Cardiac muscle cell (in vitro differentiated cells and primary cell): ENCODE measurements at regions not wholly inside any gene's neighbourhood (a gene's known extent, or its start where the extent isn't known, plus 50 kb on each side); places are given as distances from the start of the nearest gene placed in this dataset.

ENCODE experiments used
- DNase-seq, 2 donors: peaks; one replicate each; pipeline versions ENCODE4 v3.0.0 to v3.0.0-alpha.2; 2010 to 2017; ENCODE audit warnings: low read depth in 1 of 2, low spot score in 1 of 2
- H3K27ac ChIP-seq: fragments of 200-600 bp; sonication (generic); 2 replicates; pipeline ENCODE4 v1.5.1; 2016
- H3K27me3 ChIP-seq: fragments of 200-600 bp; sonication (generic); 2 replicates; pipeline ENCODE4 v1.6.0; 2016; ENCODE audit warnings: control low read depth
- H3K36me3 ChIP-seq: fragments of 200-600 bp; sonication (generic); 2 replicates; pipeline ENCODE4 v1.5.1; 2016; ENCODE audit warnings: control low read depth
- H3K4me1 ChIP-seq: fragments of 200-600 bp; sonication (generic); 2 replicates; pipeline ENCODE4 v1.8.1; 2017; ENCODE audit warnings: low read depth, mild to moderate bottlenecking, mixed run types
- H3K4me3 ChIP-seq: fragments of 200-600 bp; sonication (generic); 2 replicates; pipeline ENCODE4 v1.5.1; 2016; ENCODE audit warnings: mild to moderate bottlenecking
- H3K9me3 ChIP-seq: fragments of 200-600 bp; sonication (generic); 2 replicates; pipeline ENCODE4 v1.5.1; 2017; ENCODE audit warnings: low read depth, mild to moderate bottlenecking, control low read depth
- TF ChIP-seq, protein P1 (sequence below): IDR thresholded peaks from 2 replicates; pipeline ENCODE4 v1.5.1; 2012; ENCODE audit warnings: low read depth, mild to moderate bottlenecking, low read length

DNA sequence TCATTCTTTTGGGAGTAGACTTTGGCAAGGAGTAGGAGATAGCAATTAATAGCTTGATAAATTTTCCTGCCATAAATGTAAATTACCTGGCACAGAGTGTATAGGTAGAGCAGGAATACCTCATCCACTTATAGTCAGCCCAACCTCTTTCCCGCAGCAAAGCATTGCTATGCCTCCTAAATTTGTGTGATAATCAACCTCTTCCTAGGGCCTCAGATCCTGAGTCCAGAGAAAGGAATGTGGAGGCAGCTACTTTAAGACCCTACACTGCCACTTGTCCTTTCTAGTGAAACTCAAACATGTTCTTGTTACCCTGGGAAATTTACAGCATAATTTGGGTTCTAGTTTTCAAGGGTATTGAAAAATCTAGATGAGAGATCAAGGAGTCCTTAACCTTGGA is 919.0 kb downstream of the RAPGEF2 start:
- Histone ChIP-seq H3K27me3 (no peaks in the 10 kb centered on the region), H3K4me3 (no peak overlapping the region), H3K9me3 (no peaks in the 10 kb centered on the region), H3K36me3 (no peaks in the 10 kb centered on the region), H3K4me1 (no peaks in the 10 kb centered on the region), H3K27ac (no peak overlapping the region)
- DNase-seq = no peak
- TF ChIP-seq, protein P1, sequence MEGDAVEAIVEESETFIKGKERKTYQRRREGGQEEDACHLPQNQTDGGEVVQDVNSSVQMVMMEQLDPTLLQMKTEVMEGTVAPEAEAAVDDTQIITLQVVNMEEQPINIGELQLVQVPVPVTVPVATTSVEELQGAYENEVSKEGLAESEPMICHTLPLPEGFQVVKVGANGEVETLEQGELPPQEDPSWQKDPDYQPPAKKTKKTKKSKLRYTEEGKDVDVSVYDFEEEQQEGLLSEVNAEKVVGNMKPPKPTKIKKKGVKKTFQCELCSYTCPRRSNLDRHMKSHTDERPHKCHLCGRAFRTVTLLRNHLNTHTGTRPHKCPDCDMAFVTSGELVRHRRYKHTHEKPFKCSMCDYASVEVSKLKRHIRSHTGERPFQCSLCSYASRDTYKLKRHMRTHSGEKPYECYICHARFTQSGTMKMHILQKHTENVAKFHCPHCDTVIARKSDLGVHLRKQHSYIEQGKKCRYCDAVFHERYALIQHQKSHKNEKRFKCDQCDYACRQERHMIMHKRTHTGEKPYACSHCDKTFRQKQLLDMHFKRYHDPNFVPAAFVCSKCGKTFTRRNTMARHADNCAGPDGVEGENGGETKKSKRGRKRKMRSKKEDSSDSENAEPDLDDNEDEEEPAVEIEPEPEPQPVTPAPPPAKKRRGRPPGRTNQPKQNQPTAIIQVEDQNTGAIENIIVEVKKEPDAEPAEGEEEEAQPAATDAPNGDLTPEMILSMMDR = no peak

DNA sequence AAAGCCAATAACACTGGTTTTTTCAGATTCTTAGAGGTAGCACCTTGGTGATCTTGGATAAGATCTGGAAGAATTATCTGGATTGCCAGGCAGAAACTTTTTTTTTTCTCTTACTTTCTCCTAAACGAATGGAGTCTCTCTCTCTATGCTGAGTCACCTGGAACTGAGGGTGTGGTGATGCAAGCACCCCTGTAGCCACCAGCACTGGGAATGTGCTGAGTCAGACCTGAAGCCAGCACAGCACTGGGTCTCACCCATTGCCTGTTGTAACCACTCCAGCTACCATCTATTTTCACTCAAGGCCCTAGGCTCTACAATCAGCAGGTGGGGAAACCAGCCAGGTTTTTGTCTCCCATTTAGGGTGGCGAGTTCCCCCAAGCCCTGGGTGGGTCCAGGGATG is 923.8 kb downstream of the RAPGEF2 start:
- no peaks in the 10 kb centered on the region for H3K27me3 ChIP-seq
- H3K4me1 ChIP-seq = no peaks in the 10 kb centered on the region
- DNase-seq = peak; percentile 0 to 4
- H3K9me3 ChIP-seq = no peaks in the 10 kb centered on the region
- TF ChIP-seq, protein P1 = no peak
- no peak overlapping the region for H3K27ac ChIP-seq
- no peaks in the 10 kb centered on the region for H3K36me3 ChIP-seq
- H3K4me3 ChIP-seq = no peak overlapping the region

DNA sequence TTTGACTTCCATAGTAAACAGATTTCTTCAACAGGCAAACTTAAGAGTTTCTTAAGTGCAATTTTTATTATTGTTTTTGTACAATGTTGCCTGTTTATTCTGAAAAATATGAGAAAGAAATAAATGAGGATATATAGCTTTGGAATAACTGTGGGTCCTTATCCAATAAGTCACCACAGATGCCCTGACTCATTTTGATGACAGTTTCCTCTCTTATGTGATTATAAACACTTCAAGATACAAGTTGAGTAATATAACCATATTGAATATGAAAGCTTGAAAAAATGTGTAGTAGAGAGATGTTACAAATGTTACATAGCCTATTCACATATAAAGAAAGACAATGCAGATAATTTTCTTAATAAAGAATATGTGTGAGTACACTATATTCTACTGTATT is 931.6 kb downstream of the RAPGEF2 start:
- no peaks in the 10 kb centered on the region for H3K4me1 ChIP-seq
- H3K36me3 ChIP-seq = no peaks in the 10 kb centered on the region
- no peak for DNase-seq
- H3K4me3 ChIP-seq = no peak overlapping the region
- no peaks in the 10 kb centered on the region for H3K9me3 ChIP-seq
- TF ChIP-seq, protein P1 = no peak
- H3K27me3 ChIP-seq = no peaks in the 10 kb centered on the region
- no peak overlapping the region for H3K27ac ChIP-seq

DNA sequence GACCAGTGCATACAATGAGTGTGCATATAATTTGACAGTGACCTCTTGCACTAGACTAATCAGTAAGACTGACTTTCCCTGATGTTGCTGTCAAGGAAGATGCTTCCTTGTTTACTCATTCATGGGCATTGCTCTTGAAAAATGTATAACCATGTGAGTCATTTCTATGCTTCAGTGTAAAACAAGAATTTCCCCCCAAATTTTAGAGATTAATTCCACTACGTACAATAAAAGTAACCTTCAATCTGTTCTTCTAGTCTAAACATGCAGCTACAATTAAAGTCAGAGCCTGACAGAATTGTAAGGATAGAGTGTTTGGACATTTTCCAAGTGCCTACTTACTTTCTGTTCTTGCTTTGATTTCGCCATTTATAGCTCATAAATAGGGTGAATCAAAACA is 935.7 kb downstream of the RAPGEF2 start:
- no peak for DNase-seq
- H3K27me3 ChIP-seq = no peaks in the 10 kb centered on the region
- no peaks in the 10 kb centered on the region for H3K9me3 ChIP-seq
- no peaks in the 10 kb centered on the region for H3K36me3 ChIP-seq
- H3K4me1 ChIP-seq = no peaks in the 10 kb centered on the region
- TF ChIP-seq, protein P1 = no peak
- H3K27ac ChIP-seq = no peak overlapping the region
- H3K4me3 ChIP-seq = no peak overlapping the region

DNA sequence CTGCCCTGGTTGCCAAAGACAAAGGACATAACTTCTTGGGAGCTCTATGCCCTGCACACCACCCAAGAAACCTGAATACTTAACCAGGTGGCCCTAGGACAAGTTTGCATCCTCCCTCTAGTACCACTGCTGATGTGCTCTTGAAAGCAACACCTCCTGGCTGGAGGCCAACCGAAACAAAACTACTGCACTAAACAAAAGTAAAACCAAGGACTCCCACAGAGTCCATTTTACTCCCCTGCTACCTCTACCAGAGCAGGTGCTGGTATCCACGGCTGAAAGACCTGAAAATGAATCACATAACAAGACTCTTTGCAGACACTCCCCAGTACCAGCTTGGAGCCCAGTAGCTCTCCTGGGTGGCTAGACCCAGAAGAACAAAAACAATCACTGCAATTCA is 941.8 kb downstream of the RAPGEF2 start:
- TF ChIP-seq, protein P1 = no peak
- Histone ChIP-seq H3K9me3 (no peaks in the 10 kb centered on the region), H3K27ac (no peak overlapping the region), H3K4me3 (no peak overlapping the region), H3K36me3 (no peaks in the 10 kb centered on the region), H3K27me3 (no peaks in the 10 kb centered on the region), H3K4me1 (no peaks in the 10 kb centered on the region)
- no peak for DNase-seq
